GM12874 (cell line): ENCODE measurements at regions not wholly inside any gene's neighbourhood (a gene's known extent, or its start where the extent isn't known, plus 50 kb on each side); places are given as distances from the start of the nearest gene placed in this dataset.

Experiments
- CTCF ChIP-seq: IDR thresholded peaks from 2 replicates; pipeline ENCODE4 v1.5.1; 2011; ENCODE audit warnings: low read depth, mild to moderate bottlenecking, control low read depth, low read length, moderate library complexity; ENCODE audit not compliant: insufficient read depth

- TF ChIP-seq CTCF = no peak
Measured at GRCh38 chr5:123965626-123966025, 453.6 kb downstream of the CSNK1G3 start.

DNA sequence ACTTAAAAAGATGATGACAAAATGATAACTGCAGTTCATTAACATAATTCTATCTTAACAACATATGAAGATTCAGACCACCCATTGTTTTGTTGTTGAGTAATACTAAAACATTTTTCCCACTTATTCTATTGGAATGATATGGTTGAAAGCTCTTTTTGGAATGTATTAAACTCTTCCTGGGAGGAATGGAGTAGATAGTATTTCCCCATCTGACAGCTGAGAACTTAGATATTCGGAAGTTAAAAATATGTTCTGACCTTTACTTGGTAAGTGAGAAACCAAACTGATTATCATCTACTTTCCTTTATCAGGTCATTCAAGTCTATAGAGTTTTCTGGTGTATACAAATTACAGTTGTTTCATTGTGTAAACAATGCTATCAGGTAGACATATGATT is 452.9 kb downstream of the CSNK1G3 start:
- TF ChIP-seq CTCF = no peak

- no peak for TF ChIP-seq CTCF
Measured at GRCh38 chr5:123960526-123960925, 448.5 kb downstream of the CSNK1G3 start.

- no peak for TF ChIP-seq CTCF
Measured at GRCh38 chr5:123951582-123951977, 439.6 kb downstream of the CSNK1G3 start.

DNA sequence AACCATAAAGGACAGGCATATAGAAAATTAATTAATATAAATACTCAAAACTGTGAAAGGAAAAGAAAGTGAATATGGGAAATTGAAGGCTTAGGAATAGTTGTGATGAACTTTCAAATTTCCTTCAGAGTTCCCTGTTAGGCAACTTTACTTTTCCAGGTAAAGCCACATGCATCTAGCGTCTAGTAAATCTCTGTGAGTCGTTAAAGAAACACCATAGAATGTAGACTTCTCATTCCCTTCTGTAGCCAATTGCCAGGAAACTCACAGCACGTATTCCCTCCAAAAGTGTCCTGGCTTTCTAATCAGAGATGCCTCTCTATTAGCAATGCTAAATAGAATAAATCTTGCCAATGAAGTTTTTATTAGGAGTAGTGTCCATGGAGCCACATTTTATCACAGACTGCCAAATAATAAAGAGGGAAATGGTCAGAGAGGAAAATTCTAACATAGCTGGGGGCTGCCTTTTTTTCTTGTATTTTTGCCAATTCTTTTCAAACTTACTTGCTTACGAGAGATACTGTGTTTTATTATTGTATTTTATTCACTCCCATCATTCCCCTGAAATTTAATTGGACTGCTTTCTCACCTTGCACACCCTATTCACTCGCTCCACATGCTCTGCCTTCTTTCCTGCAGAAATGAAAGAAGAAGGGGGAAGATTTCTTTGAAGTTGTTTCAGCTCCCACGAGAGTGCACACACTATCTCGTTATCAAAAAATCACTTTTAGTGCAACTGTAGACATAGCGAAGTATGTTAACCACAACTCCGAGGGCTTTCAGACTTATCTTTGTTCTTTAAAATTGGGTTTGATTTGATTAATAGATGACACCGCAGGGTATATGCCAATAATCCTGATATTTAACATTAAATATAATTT is 439.0 kb downstream of the CSNK1G3 start:
- TF ChIP-seq CTCF = no peak

GRCh38 chr5:123949807-123950340 is 437.9 kb downstream of the CSNK1G3 start:
- no peak for TF ChIP-seq CTCF

DNA sequence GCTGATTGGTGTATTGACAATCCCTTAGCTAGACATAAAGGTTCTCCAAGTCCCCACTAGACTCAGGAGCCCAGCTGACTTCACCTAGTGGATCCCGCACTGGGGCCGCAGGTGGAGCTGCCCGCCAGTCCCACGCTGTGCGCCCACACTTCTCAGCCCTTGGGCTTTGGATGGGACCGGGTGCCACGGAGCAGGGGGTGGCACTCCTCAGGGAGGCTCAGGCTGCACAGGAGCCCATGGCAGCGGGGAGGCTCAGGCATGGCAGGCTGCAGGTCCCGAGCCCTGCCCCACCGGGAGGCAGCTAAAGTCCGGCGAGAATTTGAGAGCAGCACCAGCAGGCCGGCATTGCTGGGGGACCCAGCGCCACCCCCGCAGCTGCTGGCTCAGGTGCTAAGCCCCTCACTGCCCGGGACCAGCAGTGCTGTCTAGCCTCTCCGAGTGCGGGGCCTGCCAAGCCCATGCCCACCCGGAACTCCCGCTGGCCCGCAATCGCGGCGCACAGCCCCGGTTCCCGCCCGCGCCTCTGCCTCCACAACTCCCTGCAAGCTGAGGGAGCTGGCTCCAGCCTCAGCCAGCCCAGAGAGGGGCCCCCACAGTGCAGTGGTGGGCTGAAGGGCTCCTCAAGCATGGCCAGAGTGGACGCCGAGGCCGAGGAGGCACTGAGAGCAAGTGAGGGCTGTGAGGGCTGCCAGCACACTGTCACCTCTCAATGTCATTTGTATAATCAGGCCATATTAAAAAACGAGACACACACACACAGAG is 437.2 kb downstream of the CSNK1G3 start:
- TF ChIP-seq CTCF = no peak
